GM08714 (cell line): ENCODE measurements at regions not wholly inside any gene's neighbourhood (a gene's known extent, or its start where the extent isn't known, plus 50 kb on each side); places are given as distances from the start of the nearest gene placed in this dataset.

Experiments
- H3K4me3 ChIP-seq: fragments of 200-500 bp; sonication (Bioruptor generic); 2 replicates; pipeline ENCODE4 v1.5.1; 2014; ENCODE audit warnings: mild to moderate bottlenecking, low read length, inconsistent platforms
- ZNF274 ChIP-seq: IDR thresholded peaks from 2 replicates; pipeline ENCODE4 v1.6.1; 2012; ENCODE audit warnings: mild to moderate bottlenecking, low read depth, low read length

GRCh38 chr13:40180776-40181175 is 485.7 kb downstream of the FOXO1 start:
- no peak overlapping the region for H3K4me3 ChIP-seq
- TF ChIP-seq ZNF274: no peak

GRCh38 chr13:40181203-40181845 is 485.1 kb downstream of the FOXO1 start:
- no peak for TF ChIP-seq ZNF274
- no peak overlapping the region for H3K4me3 ChIP-seq

- no peak for TF ChIP-seq ZNF274
Measured at GRCh38 chr13:40182591-40182990, 483.9 kb downstream of the FOXO1 start.

DNA sequence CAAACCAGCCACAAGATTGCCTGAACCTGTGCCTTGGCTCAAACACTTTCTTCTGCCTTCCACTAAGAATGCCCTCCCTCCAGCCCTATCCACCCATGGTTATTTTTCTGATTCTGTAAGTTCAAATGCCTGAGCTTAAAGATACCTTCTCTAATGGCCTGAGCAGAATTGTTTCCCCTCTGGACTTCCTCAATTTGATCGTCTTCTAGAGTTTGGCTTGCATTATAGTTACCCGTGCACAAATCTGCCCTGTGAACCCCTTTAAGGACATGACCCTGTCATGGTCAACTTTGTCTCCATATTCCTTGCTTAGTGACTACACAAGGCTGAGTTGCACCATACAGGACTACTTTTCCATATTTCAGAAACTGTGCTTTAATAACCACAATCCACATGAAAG is 481.0 kb downstream of the FOXO1 start:
- no peak for TF ChIP-seq ZNF274
- no peak overlapping the region for H3K4me3 ChIP-seq

More at GRCh38 chr13:40182591-40182990, 483.9 kb downstream of the FOXO1 start:
- H3K4me3 ChIP-seq: no peak overlapping the region

- no peak overlapping the region for H3K4me3 ChIP-seq
- no peak for TF ChIP-seq ZNF274
Measured at GRCh38 chr13:40186041-40186440, 480.4 kb downstream of the FOXO1 start.

DNA sequence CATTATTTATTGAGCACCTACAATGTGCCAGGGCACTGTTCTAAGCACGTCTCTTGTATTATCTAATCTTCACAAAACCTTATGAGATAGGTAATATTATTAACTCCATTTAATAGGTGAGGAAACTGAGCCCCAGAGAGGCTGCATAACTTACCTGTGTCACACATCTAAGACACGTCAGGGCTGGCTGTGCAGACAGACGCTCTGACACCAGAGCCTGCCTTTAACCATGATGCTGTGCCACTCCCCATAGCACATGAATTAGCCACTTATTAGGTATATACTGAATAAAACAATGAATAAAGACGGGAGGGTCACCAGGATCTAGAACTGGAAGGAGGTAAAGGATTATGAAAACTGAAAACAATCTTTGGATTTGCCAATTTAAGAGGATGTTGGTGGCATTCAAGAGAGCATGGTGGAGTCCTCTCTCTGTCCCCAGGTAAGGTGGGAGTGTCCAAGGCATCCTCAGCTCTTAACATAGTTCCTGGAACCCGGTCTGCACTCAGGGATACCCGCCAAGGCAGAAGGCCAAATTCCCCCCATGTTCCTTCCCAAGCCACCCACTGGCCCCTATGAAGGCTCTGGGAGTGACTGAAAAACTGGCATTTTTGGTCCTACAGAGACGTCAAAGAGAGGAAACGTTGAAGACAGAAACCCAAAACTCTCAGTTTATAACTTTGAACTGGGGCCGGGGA is 479.7 kb downstream of the FOXO1 start:
- TF ChIP-seq ZNF274: no peak

DNA sequence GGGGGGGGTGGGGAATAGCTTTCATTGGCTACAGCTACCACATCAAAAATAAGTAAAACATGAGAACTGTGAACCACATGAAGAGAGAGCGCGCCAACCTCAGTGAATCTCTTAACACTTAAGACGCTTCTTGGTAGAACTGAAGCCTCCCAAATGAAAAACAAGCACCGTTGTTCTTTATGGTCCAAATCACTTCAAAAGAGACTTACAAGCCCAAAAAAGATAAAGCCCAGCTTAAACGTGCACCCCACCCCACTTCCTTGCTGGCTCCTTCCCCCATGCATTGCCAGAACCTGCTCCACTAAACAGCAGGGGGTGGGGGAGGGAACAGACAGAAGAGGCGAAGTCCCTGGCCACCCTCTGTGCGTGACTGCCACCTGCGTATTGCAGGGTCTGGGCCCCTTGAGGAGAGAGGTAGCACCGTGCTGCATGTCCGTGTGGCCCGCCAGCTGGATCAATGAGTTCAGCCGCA is 479.1 kb downstream of the FOXO1 start:
- no peak for TF ChIP-seq ZNF274
- H3K4me3 ChIP-seq: no peak overlapping the region

More for the DNA sequence above, 479.7 kb downstream of the FOXO1 start:
- H3K4me3 ChIP-seq: no peak overlapping the region

DNA sequence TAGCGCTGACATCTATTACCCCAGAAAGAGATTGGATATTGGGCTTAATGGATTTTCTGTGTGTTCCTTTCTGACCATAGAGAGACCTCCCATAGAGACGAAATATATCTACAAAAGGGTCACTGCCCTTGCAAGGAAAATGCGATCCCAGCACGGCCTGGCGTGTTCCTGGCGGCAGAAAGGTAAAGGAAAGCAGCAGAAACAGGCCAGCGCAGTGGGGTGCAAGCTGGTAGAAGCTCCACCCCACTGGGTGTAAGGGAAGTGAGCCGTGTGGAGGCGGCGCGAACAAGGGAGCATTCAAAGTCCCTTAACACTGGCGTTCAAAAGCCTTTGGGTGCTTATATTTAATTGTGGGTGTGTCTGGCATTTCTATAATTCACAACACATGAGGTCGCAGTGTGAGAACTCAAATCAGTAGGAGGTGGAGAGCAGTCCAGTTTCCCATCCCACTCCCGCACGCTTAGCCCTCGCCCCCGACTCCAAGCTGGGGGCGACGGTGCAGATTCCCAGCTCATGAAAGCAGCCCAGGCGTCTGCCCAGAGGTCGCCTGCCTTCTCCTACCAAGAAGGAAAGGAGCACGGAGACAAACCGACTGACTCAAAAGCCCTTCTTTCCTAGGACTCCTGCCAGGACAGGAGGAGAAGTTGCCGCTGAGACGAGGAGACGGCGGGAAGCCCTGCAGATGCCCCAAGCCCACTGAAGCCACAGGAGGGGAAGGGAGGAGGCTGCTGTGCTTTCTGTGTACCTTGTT is 478.4 kb downstream of the FOXO1 start:
- no peak for TF ChIP-seq ZNF274
- no peak overlapping the region for H3K4me3 ChIP-seq

DNA sequence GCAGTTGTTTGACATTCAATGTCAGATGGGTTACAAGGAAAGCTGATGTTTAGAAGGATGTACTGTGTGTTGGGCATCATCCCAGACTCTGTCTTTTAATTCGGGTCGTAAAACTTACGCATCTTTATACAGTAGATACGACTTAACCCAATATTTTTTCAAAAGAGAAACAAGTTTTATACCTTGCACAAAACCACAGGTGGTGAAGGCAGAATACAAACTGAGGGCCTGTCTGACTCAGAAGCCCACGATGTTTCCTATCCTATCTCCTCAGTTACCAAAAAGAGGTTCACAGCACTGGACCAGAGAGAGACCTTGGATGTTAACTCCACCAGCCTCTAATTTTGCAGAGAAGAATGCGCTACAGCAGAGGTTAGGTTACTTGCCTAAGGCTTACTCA is 477.0 kb downstream of the FOXO1 start:
- no peak for TF ChIP-seq ZNF274
- no peak overlapping the region for H3K4me3 ChIP-seq

- no peak overlapping the region for H3K4me3 ChIP-seq
- TF ChIP-seq ZNF274: no peak
Measured at GRCh38 chr13:40189898-40190630, 476.4 kb downstream of the FOXO1 start.

GRCh38 chr13:40190641-40191100 is 475.8 kb downstream of the FOXO1 start:
- H3K4me3 ChIP-seq: no peak overlapping the region
- TF ChIP-seq ZNF274: no peak

GRCh38 chr13:40191186-40191980 is 475.1 kb downstream of the FOXO1 start:
- TF ChIP-seq ZNF274: no peak

DNA sequence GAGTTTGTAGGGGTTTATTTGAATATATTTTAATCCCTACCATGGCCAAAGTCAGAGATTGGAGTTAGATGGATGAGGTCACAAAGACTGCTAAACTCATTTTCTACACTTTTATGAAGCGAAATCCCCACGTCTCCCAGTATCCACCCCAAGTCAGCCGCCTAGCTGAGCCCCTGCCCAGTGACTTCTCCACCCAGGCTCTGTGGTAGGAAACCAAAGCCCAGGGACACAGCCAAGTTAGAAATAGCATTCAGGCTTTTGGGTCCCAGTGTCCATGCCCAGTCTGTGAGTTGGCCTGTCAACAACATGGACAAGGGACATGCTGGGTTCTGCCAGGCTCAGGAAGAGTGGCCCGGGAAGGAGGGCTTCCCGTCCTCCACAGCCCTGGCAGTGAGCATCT is 474.0 kb downstream of the FOXO1 start:
- TF ChIP-seq ZNF274: no peak
- no peak overlapping the region for H3K4me3 ChIP-seq

More at GRCh38 chr13:40191186-40191980, 475.1 kb downstream of the FOXO1 start:
- H3K4me3 ChIP-seq: no peak overlapping the region
